Epithelial cell of esophagus (primary cell): ENCODE measurements at regions not wholly inside any gene's neighbourhood (a gene's known extent, or its start where the extent isn't known, plus 50 kb on each side); places are given as distances from the start of the nearest gene placed in this dataset.

ENCODE experiments used
- DNase-seq: peaks from one replicate; pipeline ENCODE4 v3.0.0; 2010; ENCODE audit warnings: low read depth
- H3K4me3 ChIP-seq: 2 replicates; pipeline ENCODE4 v1.5.1; 2011; ENCODE audit warnings: mild to moderate bottlenecking, low read length, control low read depth
- TF ChIP-seq, protein P1 (sequence below): IDR thresholded peaks from 2 replicates; pipeline ENCODE4 v1.5.1; 2011; ENCODE audit warnings: low read depth, mild to moderate bottlenecking, low read length, control low read depth, inconsistent platforms; ENCODE audit not compliant: insufficient read depth; ENCODE audit errors: missing control alignments

- TF ChIP-seq, protein P1, sequence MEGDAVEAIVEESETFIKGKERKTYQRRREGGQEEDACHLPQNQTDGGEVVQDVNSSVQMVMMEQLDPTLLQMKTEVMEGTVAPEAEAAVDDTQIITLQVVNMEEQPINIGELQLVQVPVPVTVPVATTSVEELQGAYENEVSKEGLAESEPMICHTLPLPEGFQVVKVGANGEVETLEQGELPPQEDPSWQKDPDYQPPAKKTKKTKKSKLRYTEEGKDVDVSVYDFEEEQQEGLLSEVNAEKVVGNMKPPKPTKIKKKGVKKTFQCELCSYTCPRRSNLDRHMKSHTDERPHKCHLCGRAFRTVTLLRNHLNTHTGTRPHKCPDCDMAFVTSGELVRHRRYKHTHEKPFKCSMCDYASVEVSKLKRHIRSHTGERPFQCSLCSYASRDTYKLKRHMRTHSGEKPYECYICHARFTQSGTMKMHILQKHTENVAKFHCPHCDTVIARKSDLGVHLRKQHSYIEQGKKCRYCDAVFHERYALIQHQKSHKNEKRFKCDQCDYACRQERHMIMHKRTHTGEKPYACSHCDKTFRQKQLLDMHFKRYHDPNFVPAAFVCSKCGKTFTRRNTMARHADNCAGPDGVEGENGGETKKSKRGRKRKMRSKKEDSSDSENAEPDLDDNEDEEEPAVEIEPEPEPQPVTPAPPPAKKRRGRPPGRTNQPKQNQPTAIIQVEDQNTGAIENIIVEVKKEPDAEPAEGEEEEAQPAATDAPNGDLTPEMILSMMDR = no peak
- no peak for DNase-seq
Measured at GRCh38 chr2:122739732-122740593, 984.5 kb downstream of the TSN start.

DNA sequence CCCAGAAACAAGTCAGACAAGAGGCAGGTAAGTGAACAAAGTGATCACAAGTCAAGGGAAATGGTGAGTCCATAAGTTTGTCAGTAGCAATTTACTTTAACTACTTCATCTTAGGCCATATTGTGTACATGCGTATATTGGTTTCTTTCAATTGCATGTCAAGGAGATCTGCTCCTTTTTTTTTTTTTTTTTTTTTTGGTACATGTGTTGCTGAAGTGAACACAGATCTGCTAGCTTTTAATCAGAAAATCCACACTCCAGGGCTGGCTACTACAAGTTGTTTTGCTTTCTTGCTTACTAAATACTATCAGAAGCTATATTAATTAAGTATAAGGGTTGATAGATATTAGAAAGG is 985.1 kb downstream of the TSN start:
- TF ChIP-seq, protein P1 = no peak

More at GRCh38 chr2:122739732-122740593, 984.5 kb downstream of the TSN start:
- H3K4me3 ChIP-seq = no peak overlapping the region

DNA sequence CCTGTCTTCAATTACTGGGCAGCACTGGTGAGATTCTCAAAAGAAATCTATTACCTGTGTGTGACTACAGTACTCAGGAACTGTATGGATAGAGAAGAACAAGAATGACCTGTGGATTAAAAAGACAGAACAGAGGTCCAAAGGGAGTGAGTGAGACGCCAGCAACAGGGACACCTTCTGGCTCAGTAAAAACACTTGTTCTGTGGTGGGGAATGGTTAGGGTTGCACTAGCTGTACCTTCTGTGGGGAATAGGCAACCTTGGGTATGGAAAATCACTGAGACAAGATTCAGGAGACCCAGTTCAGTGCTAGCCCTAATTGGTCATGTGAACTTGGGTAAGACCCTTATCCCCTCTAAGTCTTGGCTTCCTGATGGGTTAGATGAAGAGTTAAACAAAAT is 986.0 kb downstream of the TSN start:
- no peak overlapping the region for H3K4me3 ChIP-seq
- TF ChIP-seq, protein P1 = no peak
- no peak for DNase-seq

More for the DNA sequence above, 985.1 kb downstream of the TSN start:
- H3K4me3 ChIP-seq = no peak overlapping the region
- DNase-seq = no peak

- DNase-seq = no peak
- no peak overlapping the region for H3K4me3 ChIP-seq
- TF ChIP-seq, protein P1 = no peak
Measured at GRCh38 chr2:122743021-122743675, 987.7 kb downstream of the TSN start.

DNA sequence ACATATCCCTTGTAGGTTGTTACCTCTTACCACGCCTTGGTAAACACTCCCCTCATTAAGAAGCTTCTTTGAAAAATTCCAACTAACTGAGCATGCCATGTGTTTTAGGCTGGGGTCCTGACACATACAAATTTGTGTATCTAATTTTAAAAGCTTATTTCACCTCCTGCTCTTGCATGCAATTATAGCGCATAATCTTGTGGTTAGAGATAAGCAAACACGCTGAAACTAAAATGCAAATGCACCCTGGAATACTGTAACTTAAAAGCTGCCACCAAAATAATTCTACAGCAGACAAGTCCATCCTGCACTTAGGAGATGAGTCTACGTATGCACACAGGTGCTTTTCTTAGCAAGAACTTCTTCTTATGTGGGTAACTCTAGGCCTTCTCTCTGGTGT is 990.2 kb downstream of the TSN start:
- TF ChIP-seq, protein P1 = no peak
- no peak for DNase-seq
- no peak overlapping the region for H3K4me3 ChIP-seq

GRCh38 chr2:122747670-122748069 is 992.2 kb downstream of the TSN start:
- no peak for DNase-seq
- TF ChIP-seq, protein P1 = no peak
- H3K4me3 ChIP-seq = no peak overlapping the region

DNA sequence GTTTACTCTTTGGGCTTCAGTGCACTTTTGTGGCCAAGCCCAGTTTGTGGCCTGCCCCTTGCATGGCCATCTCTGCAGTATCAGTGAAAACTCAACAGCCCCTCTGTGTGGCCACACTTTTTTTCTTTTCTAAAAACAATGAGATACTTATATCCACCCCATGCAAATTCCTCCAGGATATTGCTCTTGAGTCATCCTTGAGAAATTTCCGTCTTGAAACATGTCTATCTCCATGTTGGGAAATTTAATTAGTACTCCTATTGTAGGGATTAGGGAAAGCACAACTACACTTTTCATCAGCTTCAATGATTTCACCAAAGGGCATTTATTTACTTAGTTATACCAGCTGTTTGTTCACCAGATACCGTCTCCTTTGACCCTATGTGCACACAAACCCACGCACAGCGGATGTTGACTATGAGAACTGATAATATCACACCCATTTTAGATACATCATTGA is 993.1 kb downstream of the TSN start:
- peak; percentile 77 for DNase-seq
- no peak overlapping the region for H3K4me3 ChIP-seq
- TF ChIP-seq, protein P1 = no peak
